Pulmonary artery endothelial cell (primary cell): ENCODE measurements at regions not wholly inside any gene's neighbourhood (a gene's known extent, or its start where the extent isn't known, plus 50 kb on each side); places are given as distances from the start of the nearest gene placed in this dataset.
"Not testable (repeated sequence)": the region's sequence is repeated elsewhere in the genome, so short reads cannot be mapped to it uniquely, and the experiment has no call there.

ENCODE experiments used
- DNase-seq: peaks from one replicate; pipeline ENCODE4 v3.0.0-alpha.2; 2011; ENCODE audit warnings: low read depth, low spot score

GRCh38 chr2:226088366-226088674 lies 688.8 kb downstream of the NYAP2 start:
- DNase-seq, result no peak

DNA sequence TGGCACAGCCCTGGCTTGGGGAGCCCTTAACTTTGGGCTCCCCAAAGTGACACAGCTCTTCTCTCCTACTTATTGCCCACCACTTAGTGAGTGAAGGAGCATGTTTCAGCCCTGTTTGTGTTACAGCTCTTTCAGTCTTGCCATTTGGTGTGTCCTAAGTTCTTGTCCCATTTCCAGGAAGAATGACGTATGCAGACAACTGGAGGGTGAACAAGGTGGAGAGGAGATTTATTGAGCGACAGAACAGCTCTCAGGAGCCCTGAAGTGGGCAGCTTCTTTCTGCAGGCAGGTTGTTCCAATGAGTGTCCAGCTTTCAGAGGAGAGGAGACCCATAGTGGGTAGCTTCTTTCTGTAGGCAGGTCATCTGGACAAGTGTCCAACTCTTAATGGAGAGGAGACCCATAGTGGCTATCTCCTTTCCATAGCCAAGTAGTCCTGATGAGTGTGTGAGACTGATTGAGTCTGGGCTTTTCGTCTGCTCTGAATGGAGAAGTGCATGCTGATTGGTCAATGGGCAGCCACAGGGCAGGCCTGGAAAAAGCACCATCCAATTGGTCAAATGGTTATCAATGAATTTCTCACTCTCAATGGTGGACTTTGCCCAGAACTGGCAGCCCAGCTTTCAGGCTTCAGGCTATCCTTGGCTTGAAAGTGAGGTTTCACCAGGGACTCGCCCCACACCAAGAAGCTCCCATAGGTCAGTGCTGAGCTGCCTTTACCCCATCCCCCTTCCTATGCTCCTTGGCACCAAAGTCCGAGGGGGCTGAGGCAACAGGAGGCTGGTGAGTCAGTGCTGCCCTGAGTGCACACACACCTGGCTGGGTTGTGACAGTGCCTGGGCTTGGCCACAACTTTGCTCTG lies 688.2 kb downstream of the NYAP2 start:
- DNase-seq, result no peak

- DNase-seq, result no peak
Observed at GRCh38 chr2:226087051-226087450, 687.5 kb downstream of the NYAP2 start.

DNA sequence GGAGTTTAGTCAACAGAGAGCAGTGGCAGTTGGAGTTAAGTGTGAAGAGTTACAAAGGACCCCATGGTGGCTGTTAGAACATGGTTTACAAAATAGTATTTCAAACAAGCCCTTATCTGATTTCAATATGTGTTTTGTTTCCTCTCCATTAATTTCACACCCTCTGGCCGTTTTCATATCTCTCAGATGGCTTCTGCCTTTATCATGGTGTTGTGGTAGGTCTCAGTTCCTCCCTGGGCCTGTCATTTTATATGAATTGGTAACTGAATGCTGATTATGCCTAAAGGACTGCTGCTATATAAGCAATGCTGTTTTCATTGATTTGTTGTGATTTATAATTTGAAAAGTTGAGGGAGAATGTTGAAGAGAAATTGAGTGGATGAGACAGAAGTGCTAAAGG lies 686.7 kb downstream of the NYAP2 start:
- DNase-seq, result no peak

- DNase-seq, result not testable (repeated sequence)
Observed at GRCh38 chr2:226085425-226085824, 685.9 kb downstream of the NYAP2 start.

DNA sequence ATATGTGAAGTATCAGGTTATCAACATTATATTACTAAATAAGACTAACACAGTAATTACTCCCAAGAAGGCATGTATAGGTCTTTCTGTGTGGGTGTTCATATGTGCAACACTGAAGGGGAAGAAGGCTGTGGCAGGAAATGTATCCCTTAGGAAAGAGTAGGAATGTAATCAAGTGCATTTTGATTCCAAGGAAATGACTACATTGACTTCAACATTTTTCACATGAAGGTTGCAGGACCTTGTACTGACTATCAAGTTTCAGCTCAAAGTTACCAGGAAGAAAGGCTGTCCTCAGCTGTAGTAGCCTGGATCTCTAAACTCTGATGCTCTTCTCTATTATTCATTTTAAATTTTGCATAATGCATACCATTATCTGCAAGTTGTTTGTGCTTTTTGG lies 680.8 kb downstream of the NYAP2 start:
- DNase-seq, result no peak

DNA sequence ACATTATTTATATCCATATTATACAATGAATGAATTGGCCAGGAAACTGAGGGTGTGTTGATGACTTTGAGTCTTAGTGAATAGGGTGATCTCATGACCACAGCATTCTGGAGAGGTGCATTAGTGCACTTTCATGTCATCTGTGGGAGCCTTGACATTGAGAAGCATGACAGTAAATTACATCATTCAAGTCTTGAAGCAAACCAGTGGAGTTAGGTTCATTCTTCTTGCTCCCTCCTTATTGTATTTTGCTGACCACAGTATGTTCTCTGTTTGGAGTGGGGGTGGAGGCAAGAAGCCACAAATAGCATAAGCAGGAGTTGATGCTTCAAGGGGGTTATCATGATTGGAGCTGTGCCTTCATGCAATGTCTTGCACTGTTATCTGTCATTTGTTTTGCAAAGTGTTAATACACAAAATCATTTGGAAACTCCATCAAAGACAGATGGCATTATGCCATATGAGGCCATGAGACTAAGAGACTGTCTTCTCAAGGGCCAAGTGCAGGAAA lies 680.2 kb downstream of the NYAP2 start:
- no peak for DNase-seq

DNA sequence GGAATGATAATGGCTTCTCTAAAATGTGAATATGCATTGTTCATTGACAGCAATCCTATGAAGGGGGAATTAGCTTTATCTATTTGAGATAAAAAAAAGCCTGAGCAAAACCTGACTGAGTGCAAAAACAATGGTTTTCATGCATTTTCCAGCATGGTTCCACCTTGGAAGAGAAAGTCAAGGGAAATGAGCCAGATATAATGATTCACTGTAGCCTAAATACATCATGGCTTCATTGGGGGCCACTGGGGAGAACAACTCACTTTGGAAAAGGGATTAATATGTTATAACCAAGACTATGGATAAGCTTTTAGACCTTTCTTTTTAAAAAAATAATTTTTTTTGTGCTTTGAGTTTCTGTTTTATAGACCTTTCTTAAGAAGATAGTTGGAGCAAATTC lies 679.7 kb downstream of the NYAP2 start:
- DNase-seq, result no peak

DNA sequence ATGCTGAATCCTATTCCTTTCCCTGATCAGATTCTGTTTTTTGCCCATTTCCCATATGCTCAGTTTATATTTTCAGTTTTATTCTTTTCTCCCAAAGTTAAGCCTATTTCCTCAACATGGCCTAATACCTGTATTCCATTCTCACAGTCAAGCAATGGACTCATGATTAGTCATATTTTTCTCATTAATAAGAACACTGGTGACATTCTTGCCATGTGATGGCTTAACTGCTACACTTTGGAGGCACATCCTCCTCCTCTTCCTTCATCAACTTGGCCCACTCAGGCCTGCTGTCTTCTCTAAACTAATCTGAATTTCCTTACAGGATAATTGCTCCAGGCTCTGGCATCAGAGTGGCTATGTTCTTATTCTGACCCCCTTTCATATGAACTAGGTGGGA lies 679.2 kb downstream of the NYAP2 start:
- DNase-seq, result no peak

DNA sequence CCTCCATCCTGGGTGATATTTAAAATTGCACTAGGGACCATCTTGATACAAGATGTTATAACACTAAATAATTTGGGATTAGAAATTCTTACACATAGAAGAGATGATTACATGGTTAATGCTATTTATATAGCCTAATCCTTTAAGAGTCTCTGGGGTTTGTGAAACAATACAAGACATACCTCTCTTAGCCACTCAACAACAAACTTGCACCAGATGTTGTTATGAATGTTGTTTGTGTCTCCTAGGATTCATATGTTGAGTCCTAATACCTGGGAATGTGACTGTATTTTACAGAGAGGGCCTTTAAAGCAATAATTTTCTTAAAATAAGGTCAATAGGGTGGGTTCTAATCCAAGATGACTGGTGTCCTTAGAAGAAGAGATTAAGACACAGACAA lies 678.3 kb downstream of the NYAP2 start:
- no peak for DNase-seq

DNA sequence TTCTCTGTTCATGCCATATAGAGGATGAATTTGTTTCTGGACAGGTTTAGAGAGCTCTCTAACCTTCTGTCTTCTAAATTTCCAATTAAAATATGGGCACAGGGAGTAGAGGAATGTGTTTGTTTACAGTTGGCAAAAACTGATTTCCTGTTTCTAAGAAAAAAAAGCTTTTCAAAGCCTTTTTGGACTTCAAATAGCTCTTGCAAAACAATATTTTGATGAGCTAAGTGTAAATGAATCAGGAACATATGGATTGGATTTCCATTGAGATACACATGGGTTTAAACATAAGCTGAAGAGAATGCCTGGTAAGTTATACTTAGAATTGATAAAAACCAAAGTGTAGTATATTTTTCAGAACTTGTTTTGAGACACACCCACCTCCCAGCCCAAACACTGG lies 677.5 kb downstream of the NYAP2 start:
- no peak for DNase-seq

DNA sequence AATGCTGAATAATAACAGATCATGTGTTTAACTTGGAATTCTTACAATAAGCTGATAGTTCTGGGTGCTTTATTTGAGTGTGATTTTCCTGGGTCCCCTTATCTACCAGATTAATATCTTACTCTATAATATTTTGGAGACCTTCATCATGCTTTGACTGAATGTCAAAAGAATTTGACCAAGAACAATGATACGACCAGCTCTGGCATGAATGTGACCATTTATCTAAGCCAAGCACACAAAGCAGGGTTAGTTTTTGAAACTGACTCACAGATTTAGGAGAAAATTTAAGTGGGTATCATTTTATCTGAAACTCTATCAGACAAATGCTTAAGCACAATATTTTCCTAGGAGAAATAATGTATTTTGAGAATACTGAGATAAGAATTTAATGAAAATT lies 677.0 kb downstream of the NYAP2 start:
- no peak for DNase-seq

DNA sequence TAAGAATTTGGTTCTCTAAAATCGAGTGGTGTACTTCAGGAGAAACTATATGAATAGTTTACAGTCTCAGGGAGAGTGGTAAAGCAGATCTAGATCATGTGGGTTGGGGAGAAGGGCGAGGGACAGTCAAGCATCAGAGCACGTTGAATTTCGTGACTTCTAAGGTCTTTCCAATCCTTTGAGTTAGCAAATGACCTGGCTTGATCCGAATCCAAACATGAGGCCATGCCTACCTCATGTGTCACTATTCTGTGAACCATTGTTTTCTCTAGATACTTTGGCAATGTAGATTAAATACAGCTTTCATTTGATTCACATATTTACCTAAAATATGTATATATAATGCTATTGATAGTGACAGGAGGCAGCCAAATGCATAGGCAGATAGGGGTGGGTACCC lies 674.9 kb downstream of the NYAP2 start:
- DNase-seq, result no peak

DNA sequence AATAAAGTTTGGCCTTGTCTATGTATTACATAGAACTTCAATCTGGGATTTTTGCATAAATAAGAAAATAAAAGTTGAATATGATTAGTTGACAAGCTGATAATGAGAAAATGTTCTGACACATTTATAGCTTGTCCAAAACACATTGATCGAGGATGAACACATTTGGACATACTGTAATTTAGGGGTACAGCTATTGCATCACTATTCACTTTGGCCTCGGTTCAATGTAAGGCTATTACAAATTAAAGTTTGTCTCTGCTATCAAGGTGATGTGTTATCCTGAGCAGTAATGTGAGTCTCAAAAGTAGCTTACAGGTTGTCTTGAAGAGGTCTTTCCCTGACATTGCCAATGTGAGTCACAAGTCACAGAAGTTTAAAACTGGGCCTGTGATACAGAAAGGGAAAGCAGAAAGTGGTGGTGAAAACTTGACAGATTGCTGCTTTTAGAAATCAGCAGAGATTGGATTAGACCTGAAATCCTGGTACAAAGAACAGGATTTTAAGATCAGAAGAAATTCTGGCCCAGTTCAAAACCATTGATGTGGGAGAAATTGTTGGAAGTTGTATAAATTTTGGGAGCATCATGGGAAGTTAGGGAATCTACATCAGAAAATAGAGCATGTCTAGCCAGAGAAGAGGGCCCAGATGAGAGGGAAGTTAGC lies 674.1 kb downstream of the NYAP2 start:
- no peak for DNase-seq

DNA sequence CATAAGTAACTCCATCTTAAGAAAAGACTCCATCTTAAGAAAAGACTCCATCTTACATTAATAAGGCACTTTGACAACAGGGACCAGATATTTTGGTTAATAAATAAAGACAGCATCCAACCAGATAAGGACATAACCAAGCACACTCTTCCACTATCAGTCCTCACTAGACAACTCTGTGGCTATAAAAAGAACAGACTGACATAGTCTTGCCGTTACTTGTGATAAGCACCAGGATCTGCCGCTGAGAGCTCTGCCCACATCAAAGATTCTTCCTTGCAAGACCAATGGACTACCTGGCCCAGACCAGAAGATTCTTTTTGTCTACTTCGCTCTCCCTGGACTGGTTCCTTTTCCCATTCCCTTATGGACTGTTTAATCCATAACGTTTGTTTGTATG lies 667.4 kb downstream of the NYAP2 start:
- no peak for DNase-seq

GRCh38 chr2:226066391-226066790 lies 666.9 kb downstream of the NYAP2 start:
- DNase-seq, result no peak

GRCh38 chr2:226064932-226065570 lies 665.5 kb downstream of the NYAP2 start:
- DNase-seq, result no peak

DNA sequence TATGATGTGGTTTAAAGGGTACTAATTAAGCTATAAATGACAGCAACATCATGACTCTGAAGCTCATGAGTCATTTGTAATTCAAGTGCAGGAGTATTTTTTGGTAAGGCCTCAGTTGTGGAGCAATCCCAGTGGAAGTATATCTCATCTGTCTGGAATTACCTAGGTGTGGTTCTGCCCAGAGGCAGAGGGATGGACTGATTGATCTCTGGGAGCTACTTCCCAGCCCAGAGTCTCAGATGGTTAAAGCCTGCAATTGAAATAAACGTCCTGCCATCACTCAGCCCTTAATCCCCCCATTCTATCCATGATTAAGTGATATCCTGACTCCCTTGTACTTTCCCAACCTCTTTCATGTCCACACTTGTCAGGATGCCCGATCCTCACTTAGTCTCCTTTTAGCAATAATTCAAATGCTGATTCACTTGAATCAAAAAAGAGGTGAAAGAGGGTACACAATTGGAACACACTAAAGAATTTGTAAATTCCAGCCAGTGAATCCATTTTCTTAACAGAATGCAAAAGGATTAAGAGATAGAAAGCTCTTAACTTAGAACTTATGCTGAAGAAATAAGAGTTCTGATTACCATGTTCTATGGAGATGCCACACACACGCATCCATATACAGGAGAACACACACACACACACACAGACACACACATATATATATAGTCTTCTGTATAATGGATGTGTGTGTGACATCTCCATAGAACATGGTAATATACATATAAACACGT lies 664.4 kb downstream of the NYAP2 start:
- no peak for DNase-seq

GRCh38 chr2:226059961-226060627 lies 660.6 kb downstream of the NYAP2 start:
- no peak for DNase-seq

DNA sequence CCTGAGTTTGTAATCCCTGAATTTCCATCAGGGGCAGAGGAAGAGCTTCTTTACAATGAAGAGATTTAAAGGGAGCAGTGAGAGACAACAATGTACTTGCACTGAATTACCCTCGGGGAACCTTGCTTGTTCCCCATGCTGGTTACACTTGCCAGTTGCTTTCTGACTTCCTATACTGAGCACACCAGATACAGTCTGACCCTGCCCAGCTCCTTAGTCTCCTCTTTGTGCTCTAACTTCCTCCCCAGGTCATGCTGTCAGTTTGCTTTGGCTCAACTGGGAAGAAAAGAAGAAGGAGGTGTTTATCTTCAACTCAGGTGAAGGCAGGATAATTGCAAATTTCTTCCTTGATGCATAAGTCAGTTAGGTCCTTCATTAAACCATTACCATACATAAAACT lies 658.4 kb downstream of the NYAP2 start:
- no peak for DNase-seq

- DNase-seq, result no peak
Observed at GRCh38 chr2:226057365-226057764, 657.9 kb downstream of the NYAP2 start.
